Right kidney (tissue), 1 donor: ENCODE measurements at regions not wholly inside any gene's neighbourhood (a gene's known extent, or its start where the extent isn't known, plus 50 kb on each side); places are given as distances from the start of the nearest gene placed in this dataset.
"Not testable (repeated sequence)": the region's sequence is repeated elsewhere in the genome, so short reads cannot be mapped to it uniquely, and the experiment has no call there.

ENCODE experiments used
- DNase-seq: peaks from one replicate; pipeline ENCODE4 v3.0.0-alpha.2; 2016

- no peak for DNase-seq
These were observed 131.3 kb downstream of the LPIN1 start for GRCh38 chr2:11877764-11878163.

DNA sequence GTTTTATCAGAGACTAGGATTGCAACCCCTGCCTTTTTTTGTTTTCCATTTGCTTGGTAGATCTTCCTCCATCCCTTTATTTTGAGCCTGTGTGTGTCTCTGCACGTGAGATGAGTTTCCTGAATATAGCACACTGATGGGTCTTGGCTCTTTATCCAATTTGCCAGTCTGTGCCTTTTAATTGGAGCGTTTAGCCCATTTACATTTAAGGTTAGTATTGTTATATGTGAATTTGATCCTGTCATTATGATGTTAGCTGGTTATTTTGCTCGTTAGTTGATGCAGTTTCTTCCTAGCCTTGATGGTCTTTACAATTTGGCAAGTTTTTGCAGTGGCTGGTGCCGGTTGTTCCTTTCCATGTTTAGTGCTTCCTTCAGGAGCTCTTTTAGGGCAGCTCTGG is 138.8 kb downstream of the LPIN1 start:
- DNase-seq: not testable (repeated sequence)

DNA sequence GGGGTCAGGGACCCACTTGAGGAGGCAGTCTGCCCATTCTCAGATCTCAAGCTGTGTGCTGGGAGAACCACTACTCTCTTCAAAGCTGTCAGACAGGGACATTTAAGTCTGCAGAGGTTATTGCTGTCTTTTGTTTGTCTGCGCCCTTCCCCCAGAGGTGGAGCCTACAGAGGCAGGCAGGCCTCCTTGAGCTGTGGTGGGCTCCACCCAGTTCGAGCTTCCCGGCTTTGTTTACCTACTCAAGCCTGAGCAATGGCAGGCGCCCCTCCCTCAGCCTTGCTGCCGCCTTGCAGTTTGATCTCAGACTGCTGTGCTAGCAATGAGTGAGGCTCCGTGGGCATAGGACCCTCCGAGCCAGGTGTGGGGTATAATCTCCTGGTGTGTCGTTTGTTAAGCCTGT is 140.5 kb downstream of the LPIN1 start:
- DNase-seq: not testable (repeated sequence)

GRCh38 chr2:11889101-11889850 is 142.8 kb downstream of the LPIN1 start:
- no peak for DNase-seq

GRCh38 chr2:11889854-11890253 is 143.4 kb downstream of the LPIN1 start:
- DNase-seq: no peak

DNA sequence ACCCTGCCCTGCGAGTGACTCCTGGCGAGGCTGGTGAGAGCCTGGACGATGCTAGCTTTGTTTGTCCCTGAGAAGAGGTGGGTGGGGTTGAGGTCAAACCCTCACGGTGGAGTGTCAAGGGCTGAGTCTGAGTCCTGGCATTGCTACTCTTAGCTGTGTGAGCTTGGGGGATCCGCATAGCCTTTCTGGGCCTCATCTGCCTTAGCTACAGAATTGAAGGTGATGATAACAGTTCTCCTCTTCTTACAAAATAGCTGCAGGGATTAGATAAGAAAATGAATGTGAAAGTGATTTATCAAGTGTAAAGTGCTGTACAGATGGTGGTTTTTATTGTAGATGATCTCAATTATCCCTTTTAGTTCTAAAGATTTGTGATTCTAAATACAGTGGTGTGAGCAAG is 144.6 kb downstream of the LPIN1 start:
- no peak for DNase-seq

- DNase-seq: no peak
These were observed 145.4 kb downstream of the LPIN1 start for GRCh38 chr2:11891671-11892440.

GRCh38 chr2:11896386-11896785 is 150.0 kb downstream of the LPIN1 start:
- DNase-seq: no peak

GRCh38 chr2:11898576-11898975 is 152.1 kb downstream of the LPIN1 start:
- no peak for DNase-seq

DNA sequence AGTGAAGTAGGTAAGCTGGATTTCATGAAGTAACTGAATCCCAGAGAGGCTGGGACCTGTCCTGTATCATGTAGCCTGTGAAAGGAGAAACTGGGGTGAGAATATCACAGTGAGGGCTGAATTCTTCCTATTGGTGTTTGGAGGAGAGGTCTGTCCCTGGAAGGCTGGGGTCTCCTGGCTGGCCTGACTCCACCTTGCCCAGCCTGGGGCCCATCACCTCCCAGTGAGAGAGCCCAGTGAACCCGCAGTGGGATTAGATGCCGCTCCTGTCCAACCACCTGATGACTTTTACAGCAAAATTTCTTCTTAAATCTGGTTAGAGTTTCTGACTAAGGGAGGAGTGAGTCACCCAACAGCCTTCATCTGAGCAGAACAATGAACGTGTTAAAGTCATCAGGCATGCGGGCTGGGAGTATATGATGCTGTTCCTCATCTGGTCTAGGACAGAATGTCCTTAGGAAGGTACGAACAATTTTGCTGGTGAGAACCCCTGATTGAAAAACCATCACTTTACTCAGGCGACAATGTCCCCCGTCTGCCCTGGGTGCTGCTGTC is 152.9 kb downstream of the LPIN1 start:
- no peak for DNase-seq

GRCh38 chr2:11900891-11901290 is 154.5 kb downstream of the LPIN1 start:
- not testable (repeated sequence) for DNase-seq

DNA sequence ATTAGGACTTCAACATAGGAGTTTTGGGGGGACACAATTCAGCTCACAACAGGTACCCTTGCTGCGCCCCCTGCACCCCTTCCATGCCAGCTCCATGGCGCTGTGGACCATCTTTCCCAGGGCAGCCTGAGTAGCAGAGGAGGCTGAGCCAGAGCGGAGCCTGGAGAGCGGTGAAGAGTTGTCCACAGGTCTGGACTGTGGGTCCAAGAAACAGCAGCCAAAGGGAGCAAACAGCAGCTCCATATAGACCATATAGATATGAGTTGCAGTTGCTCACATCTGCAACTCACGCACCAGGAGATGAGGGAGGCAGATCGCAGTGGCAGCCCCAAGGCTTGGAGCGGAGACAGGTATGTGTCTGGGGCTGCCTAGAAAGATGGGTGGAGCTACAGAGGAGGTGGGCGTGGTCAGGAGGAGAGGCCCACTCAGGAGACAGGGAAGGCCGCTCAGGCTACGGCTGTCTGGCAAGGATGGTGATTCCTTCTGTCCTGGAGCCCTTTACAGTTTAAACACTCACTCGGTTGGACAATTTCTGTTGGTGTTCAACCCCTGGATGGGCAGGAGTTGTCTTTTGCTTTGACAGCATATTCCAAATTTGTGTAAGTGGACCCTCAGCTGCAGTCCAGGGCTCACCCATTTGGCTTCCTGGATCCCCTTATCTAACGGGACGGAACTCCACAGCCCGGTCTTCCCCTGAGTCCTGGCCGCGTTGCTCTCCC is 155.1 kb downstream of the LPIN1 start:
- no peak for DNase-seq

DNA sequence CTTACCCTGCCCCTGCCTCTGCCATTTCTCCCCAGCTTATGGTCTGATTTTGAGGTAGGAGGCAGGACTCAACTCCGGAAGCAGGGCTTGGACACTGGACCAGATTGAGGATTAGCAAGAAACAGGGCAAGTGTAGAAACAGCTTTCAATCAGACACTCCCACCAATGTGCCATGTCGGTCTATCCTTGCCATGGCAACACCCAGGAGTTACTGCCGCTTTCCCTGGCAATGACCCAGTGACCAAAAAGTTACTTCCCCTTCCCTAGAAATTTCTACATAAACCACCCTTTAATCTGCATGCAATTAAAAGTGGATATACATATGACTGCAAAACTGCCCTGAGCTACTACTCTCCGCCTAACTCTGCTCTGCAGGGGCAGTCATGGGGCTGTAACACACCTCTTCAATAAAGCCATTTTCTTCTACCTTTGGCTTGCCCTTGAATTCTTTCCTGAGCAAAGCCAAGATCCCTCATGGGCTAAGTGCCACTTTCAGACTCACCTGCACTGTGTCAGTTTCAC is 156.7 kb downstream of the LPIN1 start:
- no peak for DNase-seq

GRCh38 chr2:11904029-11904428 is 157.6 kb downstream of the LPIN1 start:
- no peak for DNase-seq

DNA sequence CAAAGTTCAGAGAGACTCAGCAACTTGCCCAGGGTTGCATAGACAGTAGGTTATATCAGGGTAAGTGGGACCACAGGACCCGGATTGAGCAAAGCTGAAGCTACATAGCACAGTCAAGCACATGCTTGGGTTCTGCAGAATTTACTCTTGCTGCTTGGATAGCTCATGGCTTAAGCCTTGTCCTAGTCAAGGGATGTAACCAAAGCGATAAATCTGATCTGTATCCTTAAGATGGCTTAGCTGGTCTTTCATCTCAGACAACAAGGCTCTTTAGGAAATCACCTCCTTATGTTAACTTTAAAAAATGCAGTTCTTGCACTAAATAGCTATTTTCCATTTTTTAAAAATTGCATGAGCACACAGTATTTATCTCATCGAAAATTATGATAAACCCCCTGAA is 158.5 kb downstream of the LPIN1 start:
- no peak for DNase-seq

DNA sequence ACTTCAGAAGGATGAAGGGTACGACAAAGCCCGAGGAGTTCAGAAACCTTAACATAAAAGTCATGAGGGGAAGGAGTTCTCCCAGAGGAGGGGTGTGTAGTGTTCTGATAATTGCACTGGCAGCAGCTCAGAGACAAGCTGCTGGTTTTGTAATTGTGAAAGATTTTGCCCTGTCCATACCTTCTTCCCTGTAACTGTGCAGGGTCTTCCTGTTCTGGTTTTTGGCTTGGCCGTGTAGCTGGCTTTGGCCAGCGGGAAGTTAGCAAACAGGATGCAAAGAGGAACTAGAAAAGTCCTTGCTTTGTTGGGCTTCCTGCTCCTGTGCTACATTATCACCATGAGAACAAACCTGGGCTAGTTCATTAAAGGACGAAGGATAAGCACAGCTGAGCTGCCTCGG is 160.8 kb downstream of the LPIN1 start:
- no peak for DNase-seq

- DNase-seq: no peak
These were observed 164.5 kb downstream of the LPIN1 start for GRCh38 chr2:11910971-11911370.

DNA sequence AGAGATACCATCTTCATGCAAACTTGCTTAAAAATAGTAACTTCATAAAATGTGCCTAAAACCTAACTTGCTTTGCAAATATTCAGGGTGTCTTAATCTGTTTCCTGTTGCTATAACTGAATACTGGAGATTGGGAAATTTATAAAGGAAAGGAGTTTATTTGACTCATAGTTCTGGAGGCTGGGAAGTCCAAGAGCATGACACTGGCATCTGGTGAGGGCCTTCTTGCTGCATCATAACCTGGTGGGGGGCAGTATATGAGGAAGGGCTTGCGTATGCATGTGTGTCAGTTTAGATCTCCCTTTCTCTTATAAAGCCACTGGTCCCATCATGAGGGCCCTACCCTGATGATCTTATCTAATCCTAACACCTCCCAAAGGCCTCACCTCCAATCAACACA is 166.5 kb downstream of the LPIN1 start:
- DNase-seq: no peak

DNA sequence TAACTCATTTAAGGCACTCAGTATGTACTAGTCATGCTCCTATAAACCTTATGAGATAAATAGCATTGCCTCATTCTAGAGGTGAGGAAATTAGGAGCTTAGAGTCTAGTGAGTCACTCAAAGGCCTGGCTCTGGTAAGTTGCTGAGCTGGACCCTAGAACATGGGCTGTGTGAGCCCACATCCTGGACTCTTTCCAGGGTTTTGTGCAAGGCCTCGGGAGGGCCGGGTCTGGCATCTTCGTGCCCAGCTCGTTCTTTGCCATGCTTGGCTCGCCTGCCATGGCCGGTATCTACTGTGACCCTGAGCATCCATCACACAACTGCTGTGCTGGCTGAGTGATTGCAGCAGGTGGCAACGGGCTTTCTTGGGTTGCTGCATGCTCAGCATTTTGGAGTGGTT is 168.0 kb downstream of the LPIN1 start:
- DNase-seq: no peak

DNA sequence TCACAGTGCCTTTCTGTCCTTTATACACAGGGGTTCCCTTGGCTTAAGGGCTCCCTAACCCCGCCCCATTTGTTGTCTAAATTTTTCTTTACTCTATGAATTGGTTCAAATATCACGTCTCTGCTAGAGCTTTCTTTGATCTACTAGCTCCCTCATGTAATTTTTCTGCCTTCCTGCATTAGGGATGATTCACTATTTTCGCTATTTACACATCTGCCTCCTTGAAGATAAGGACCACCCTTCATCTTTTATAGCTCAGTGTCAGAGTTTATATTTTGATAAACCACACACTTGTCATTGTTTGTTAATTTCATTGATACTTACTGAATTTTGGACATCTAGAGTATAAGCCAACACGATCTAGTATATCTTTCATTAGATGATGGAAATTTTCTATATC is 169.2 kb downstream of the LPIN1 start:
- no peak for DNase-seq

DNA sequence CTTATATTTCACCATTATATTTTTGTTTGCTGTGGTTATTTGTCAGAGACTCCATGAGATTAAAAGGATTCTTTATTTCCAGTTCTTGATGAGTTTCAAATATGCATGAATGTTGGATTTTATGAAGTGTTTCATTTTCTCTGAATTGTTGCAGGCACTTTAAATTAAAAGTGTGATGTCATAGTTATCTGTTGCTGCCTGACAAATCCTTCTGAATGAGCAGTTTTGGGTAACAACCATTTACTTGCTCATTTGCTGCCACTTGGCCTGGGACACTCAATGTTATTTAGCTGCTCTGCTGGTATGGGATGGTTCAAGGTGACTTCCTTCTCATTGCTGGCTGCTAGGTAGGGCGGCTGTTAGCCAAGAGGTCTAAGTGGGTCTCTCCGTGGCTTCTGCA is 173.5 kb downstream of the LPIN1 start:
- no peak for DNase-seq

DNA sequence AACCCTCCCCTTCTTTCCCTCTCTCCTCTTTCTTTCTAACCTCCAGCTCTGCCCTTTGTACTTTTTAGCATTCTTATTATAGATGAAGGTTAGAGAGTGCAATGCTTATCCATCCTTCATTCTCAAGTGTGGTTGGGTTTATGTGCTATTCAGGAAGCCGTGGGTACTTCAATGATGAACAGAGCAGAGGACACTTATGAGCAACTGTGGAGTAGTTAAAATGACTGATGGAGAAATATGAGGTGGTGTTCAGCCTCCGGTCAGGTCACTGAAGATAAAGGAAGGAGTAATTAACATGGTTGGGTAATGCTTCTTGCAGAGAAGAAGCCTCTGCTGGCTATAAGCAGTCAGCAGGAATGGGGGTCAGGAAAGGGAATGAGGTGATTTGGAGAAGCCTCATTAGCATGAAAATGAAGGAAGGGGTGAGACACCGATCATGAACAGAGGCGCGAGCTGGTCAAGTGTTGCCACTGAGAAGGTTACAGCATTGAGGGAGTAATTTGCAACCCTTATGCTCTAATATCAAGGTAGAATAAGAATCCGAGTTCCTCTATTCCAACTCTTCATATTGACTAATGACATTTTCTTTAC is 174.7 kb downstream of the LPIN1 start:
- no peak for DNase-seq
